Gastrocnemius medialis (tissue), 4 donors: ENCODE measurements at regions not wholly inside any gene's neighbourhood (a gene's known extent, or its start where the extent isn't known, plus 50 kb on each side); places are given as distances from the start of the nearest gene placed in this dataset.

ENCODE experiments used
- ATAC-seq, 2 donors: fragments of 150-250 bp; one replicate each; pipeline ENCODE4 v1.9.1; 2016
- DNase-seq, 2 donors: peaks; one replicate each; pipeline ENCODE4 v3.0.0-alpha.2; 2019
- H3K27ac ChIP-seq, 4 donors: fragments of 200-600 bp; sonication (generic); 1 replicate in 1 of 4; 2 replicates in 3 of 4; pipeline ENCODE4 v1.5.1; 2016 to 2018; ENCODE audit warnings: mild to moderate bottlenecking in 2 of 4, moderate library complexity in 1 of 4
- H3K27me3 ChIP-seq, 3 donors: fragments of 200-600 bp; sonication (generic) in 2 of 3; 1 replicate in 1 of 3; 2 replicates in 2 of 3; pipeline versions ENCODE4 v1.5.1 to v1.6.0; 2016 to 2019; ENCODE audit warnings: mild to moderate bottlenecking in 1 of 3, moderate library complexity in 1 of 3
- H3K36me3 ChIP-seq, 2 donors: fragments of 200-600 bp; sonication (generic) in 1 of 2; one replicate each; pipeline ENCODE4 v1.5.1; 2017 to 2018
- H3K4me1 ChIP-seq, 2 donors: fragments of 200-600 bp; sonication (generic) in 1 of 2; one replicate each; pipeline ENCODE4 v1.5.1; 2016 to 2017; ENCODE audit warnings: mild to moderate bottlenecking in 2 of 2
- H3K4me3 ChIP-seq, 4 donors: fragments of 200-600 bp; sonication (generic) in 3 of 4; 1 replicate in 1 of 4; 2 replicates in 3 of 4; pipeline ENCODE4 v1.5.1; 2016 to 2019; ENCODE audit warnings: mild to moderate bottlenecking in 2 of 4
- H3K9me3 ChIP-seq, 3 donors: fragments of 200-600 bp; sonication (generic) in 2 of 3; 1 replicate in 1 of 3; 2 replicates in 2 of 3; pipeline ENCODE4 v1.5.1; 2016 to 2019
- CTCF ChIP-seq, 5 experiments: fragments of 450-650 bp in 3 of 5; fragments of 200-600 bp in 2 of 5; sonication (generic) in 2 of 5; IDR thresholded peaks in 4 of 5; conservative IDR thresholded peaks in 1 of 5; 1 replicate in 4 of 5; 2 replicates in 1 of 5; pipeline ENCODE4 v1.5.1; 2016 to 2019; ENCODE audit warnings: antibody characterized with exemption in 5 of 5, mild to moderate bottlenecking in 3 of 5, moderate library complexity in 3 of 5
- POLR2A ChIP-seq, 2 donors: fragments of 450-650 bp; IDR thresholded peaks; one replicate each; pipeline ENCODE4 v1.6.1; 2017; ENCODE audit warnings: antibody characterized with exemption in 2 of 2, mild to moderate bottlenecking in 2 of 2, moderate library complexity in 2 of 2
- in situ Hi-C, 4 donors: fragments of 200-750 bp; cut with MboI; loops; one replicate each; pipeline versions ENCODE4 v1.15.0 to v1.8.0; 2017; ENCODE audit warnings: low sequenced_read_pairs in 4 of 4
- intact Hi-C: fragments of 100-400 bp; cut with DNase I; formaldehyde crosslinking; loops from one replicate; pipeline ENCODE4 v1.15.1; 2023; ENCODE audit warnings: low total_unique reads

- no peaks in the 10 kb centered on the region for H3K27me3 ChIP-seq
- H3K4me1 ChIP-seq = no peaks in the 10 kb centered on the region
- in situ Hi-C loops = no loop called here
- ATAC-seq (no peak), DNase-seq (no peak)
- intact Hi-C loops = no loop called here
- H3K4me3 ChIP-seq = no peak overlapping the region
- peaks cover 0 to 10% (median 0%) of the 10 kb centered on the region in 3 donors for H3K9me3 ChIP-seq
- no peak overlapping the region for H3K27ac ChIP-seq
- no peaks in the 10 kb centered on the region for H3K36me3 ChIP-seq
- no peak for TF ChIP-seq POLR2A (IDR thresholded peaks at IDR 0.05)
- no peak for TF ChIP-seq CTCF (IDR thresholded peaks at IDR 0.05 in 4 of 5, conservative IDR thresholded peaks at IDR 0.05 in 1 of 5)
These were observed 50.3 kb upstream of the ME3 start for GRCh38 chr11:86722748-86723147.
